ACC112 (cell line): ENCODE measurements at regions not wholly inside any gene's neighbourhood (a gene's known extent, or its start where the extent isn't known, plus 50 kb on each side); places are given as distances from the start of the nearest gene placed in this dataset.

Experiments used
- H2AFZ ChIP-seq: fragments of 200-600 bp; sonication (generic); one replicate; pipeline ENCODE4 v1.6.0; 2017; ENCODE audit warnings: antibody characterized with exemption, low read length; ENCODE audit not compliant: unreplicated experiment
- H3K27ac ChIP-seq: fragments of 200-600 bp; sonication (generic); 2 replicates; pipeline ENCODE4 v1.5.1; 2014; ENCODE audit warnings: low read depth, mild to moderate bottlenecking, antibody characterized with exemption, low read length, moderate library complexity
- H3K27me3 ChIP-seq: fragments of 200-600 bp; sonication (generic); 2 replicates; pipeline ENCODE4 v1.6.1; 2014; ENCODE audit warnings: mild to moderate bottlenecking, antibody characterized with exemption, low read length, moderate library complexity, mixed read lengths; ENCODE audit not compliant: insufficient read depth
- H3K36me3 ChIP-seq: fragments of 200-600 bp; sonication (generic); 2 replicates; pipeline ENCODE4 v1.6.1; 2016; ENCODE audit warnings: mild to moderate bottlenecking, antibody characterized with exemption, low read length, moderate library complexity, mixed read lengths; ENCODE audit not compliant: insufficient read depth
- H3K4me1 ChIP-seq: fragments of 200-600 bp; sonication (generic); one replicate; pipeline ENCODE4 v1.6.1; 2016; ENCODE audit warnings: low read length, mixed read lengths; ENCODE audit not compliant: insufficient read depth, unreplicated experiment, control insufficient read depth
- H3K4me3 ChIP-seq: fragments of 200-600 bp; sonication (generic); 2 replicates; pipeline ENCODE4 v1.5.1; 2014; ENCODE audit warnings: mild to moderate bottlenecking, low read depth, low read length
- H3K79me2 ChIP-seq: fragments of 200-600 bp; sonication (generic); one replicate; pipeline ENCODE4 v1.6.0; 2016; ENCODE audit warnings: low read length; ENCODE audit not compliant: control insufficient read depth, unreplicated experiment, insufficient read depth

DNA sequence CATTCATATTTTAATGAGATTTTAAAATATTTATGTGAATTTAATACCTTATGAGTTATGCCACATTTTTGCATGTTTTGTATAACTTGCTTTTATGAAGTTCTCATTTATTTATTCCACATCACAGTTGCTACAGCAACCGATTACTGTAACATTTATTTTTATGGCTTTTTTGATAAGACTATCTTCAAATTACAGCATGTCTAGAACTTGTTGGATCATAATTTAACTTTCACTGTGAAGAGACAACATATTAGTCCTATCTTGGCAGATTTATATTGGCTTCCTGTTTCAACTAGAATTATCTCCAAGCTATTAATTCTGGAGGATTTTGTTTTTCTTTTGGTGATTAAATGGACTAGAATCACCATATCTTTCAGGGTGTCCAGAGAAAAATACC is 793.7 kb upstream of the SLITRK5 start:
- H3K4me3 ChIP-seq = no peak overlapping the region
- H3K27me3 ChIP-seq = no peaks in the 10 kb centered on the region
- H3K27ac ChIP-seq = no peak overlapping the region
- peak overlapping the region; percentile 25 for H2AFZ ChIP-seq
- H3K79me2 ChIP-seq = no peaks in the 10 kb centered on the region
- H3K36me3 ChIP-seq = no peaks in the 10 kb centered on the region
- no peaks in the 10 kb centered on the region for H3K4me1 ChIP-seq

GRCh38 chr13:86878781-86879180 is 792.4 kb upstream of the SLITRK5 start:
- Histone ChIP-seq H3K79me2 (no peaks in the 10 kb centered on the region), H3K4me1 (no peaks in the 10 kb centered on the region), H3K27me3 (no peaks in the 10 kb centered on the region), H3K27ac (no peak overlapping the region), H3K4me3 (no peak overlapping the region), H2AFZ (no peak overlapping the region), H3K36me3 (no peaks in the 10 kb centered on the region)

- Histone ChIP-seq H3K4me3 (no peak overlapping the region), H3K79me2 (no peaks in the 10 kb centered on the region), H3K36me3 (no peaks in the 10 kb centered on the region), H3K27ac (no peak overlapping the region), H3K27me3 (no peaks in the 10 kb centered on the region), H2AFZ (no peak overlapping the region), H3K4me1 (no peaks in the 10 kb centered on the region)
Observed at GRCh38 chr13:86881390-86881789, 789.8 kb upstream of the SLITRK5 start.

- Histone ChIP-seq H3K27ac (no peak overlapping the region), H3K4me3 (no peak overlapping the region), H3K27me3 (no peaks in the 10 kb centered on the region), H3K36me3 (no peaks in the 10 kb centered on the region), H3K79me2 (no peaks in the 10 kb centered on the region), H2AFZ (no peak overlapping the region), H3K4me1 (no peaks in the 10 kb centered on the region)
Observed at GRCh38 chr13:86882107-86882506, 789.1 kb upstream of the SLITRK5 start.

GRCh38 chr13:86882835-86883234 is 788.3 kb upstream of the SLITRK5 start:
- H3K27ac ChIP-seq = no peak overlapping the region
- no peaks in the 10 kb centered on the region for H3K4me1 ChIP-seq
- no peak overlapping the region for H3K4me3 ChIP-seq
- H3K79me2 ChIP-seq = no peaks in the 10 kb centered on the region
- H2AFZ ChIP-seq = no peak overlapping the region
- H3K36me3 ChIP-seq = no peaks in the 10 kb centered on the region
- no peaks in the 10 kb centered on the region for H3K27me3 ChIP-seq

DNA sequence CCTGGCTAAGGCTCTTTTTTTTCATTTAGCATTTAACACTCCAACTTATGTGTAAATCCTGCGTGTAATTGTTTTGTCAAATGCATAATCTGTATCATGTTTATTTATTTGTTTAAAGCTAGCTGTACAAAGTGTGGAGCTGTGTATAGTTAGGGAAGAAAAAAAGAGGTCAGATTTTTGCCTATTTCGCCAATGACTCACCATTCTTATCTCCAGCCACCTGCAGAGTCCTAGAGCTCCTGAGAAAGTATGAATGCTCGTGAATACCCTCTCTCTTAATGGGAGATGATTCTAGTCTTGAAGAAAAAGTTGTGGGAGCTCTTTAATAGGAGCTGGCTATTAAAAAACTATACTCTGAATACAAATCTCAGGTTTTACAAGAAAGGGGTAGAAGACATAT is 778.8 kb upstream of the SLITRK5 start:
- H3K79me2 ChIP-seq = no peaks in the 10 kb centered on the region
- H3K4me3 ChIP-seq = no peak overlapping the region
- H3K27ac ChIP-seq = no peak overlapping the region
- no peak overlapping the region for H2AFZ ChIP-seq
- H3K4me1 ChIP-seq = no peaks in the 10 kb centered on the region
- H3K27me3 ChIP-seq = no peaks in the 10 kb centered on the region
- H3K36me3 ChIP-seq = no peaks in the 10 kb centered on the region

- no peaks in the 10 kb centered on the region for H3K4me1 ChIP-seq
- H3K27ac ChIP-seq = no peak overlapping the region
- no peak overlapping the region for H2AFZ ChIP-seq
- H3K27me3 ChIP-seq = no peaks in the 10 kb centered on the region
- H3K4me3 ChIP-seq = no peak overlapping the region
- no peaks in the 10 kb centered on the region for H3K79me2 ChIP-seq
- H3K36me3 ChIP-seq = no peaks in the 10 kb centered on the region
Observed at GRCh38 chr13:86900906-86901305, 770.3 kb upstream of the SLITRK5 start.

DNA sequence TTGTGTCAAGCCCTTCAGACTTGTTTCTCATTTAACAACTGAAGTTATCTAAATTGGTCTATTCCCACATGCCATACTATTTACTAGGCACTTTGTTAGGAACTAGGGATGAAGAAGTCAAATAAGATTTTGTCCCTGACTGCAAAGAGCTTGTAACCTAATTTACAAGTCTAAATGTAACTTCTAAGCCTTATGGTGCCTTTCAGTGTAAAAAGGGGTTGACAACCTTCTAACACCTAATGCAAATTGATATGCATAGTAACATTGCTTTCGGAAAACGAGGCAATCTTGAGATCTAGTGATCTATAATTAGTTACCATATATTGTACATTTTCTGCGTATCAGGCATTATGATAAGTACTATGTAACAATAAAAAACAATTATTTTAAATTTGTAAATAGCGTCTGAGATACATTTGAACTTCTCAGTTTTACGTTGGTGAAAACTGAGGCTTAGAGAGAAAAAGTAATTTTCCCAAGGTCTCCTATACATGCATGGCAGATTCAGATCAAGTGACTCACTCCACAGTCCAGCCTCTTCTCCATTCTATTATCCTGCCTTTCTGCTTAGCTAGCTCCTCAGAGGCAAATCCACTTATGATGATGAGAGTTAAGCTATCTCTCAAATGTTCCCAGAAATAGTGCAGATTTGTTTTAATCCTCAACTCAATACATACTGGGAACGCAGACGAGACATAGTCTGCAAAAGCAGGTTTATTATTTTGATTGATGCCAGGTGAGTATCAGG is 764.9 kb upstream of the SLITRK5 start:
- Histone ChIP-seq H3K79me2 (no peaks in the 10 kb centered on the region), H3K4me3 (no peak overlapping the region), H2AFZ (no peak overlapping the region), H3K36me3 (no peaks in the 10 kb centered on the region), H3K27ac (no peak overlapping the region), H3K4me1 (no peaks in the 10 kb centered on the region), H3K27me3 (no peaks in the 10 kb centered on the region)

GRCh38 chr13:86907156-86907555 is 764.0 kb upstream of the SLITRK5 start:
- H3K27ac ChIP-seq = no peak overlapping the region
- no peaks in the 10 kb centered on the region for H3K4me1 ChIP-seq
- no peak overlapping the region for H2AFZ ChIP-seq

GRCh38 chr13:86909318-86909717 is 761.9 kb upstream of the SLITRK5 start:
- Histone ChIP-seq H3K79me2 (no peaks in the 10 kb centered on the region), H3K27ac (no peak overlapping the region), H3K4me1 (no peaks in the 10 kb centered on the region), H3K4me3 (no peak overlapping the region), H3K36me3 (no peaks in the 10 kb centered on the region), H3K27me3 (no peaks in the 10 kb centered on the region), H2AFZ (no peak overlapping the region)

More at GRCh38 chr13:86907156-86907555, 764.0 kb upstream of the SLITRK5 start:
- Histone ChIP-seq H3K36me3 (no peaks in the 10 kb centered on the region), H3K27me3 (no peaks in the 10 kb centered on the region), H3K79me2 (no peaks in the 10 kb centered on the region), H3K4me3 (no peak overlapping the region)

DNA sequence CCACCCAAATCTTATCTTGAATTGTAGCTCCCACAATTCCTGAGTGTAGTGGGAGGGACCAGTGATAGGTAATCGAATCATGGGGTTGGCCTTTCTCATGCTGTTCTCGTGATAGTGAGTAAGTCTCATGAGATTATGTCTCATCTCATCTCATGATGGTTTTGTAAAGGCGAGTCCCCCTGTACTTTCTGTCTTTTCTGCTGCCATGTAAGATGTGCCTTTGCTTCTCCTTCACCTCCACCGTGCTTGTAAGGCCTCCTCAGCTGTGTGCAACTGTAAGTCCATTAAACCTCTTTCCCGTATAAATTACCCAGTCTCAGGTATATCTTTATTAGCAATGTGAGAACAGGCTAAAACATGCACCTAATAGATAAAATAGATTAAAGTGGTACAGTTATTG is 756.4 kb upstream of the SLITRK5 start:
- no peaks in the 10 kb centered on the region for H3K27me3 ChIP-seq
- H2AFZ ChIP-seq = no peak overlapping the region
- no peak overlapping the region for H3K27ac ChIP-seq
- no peaks in the 10 kb centered on the region for H3K79me2 ChIP-seq
- H3K4me1 ChIP-seq = no peaks in the 10 kb centered on the region
- H3K36me3 ChIP-seq = no peaks in the 10 kb centered on the region
- H3K4me3 ChIP-seq = no peak overlapping the region
